Pancreas (tissue), 10 donors: ENCODE measurements at regions not wholly inside any gene's neighbourhood (a gene's known extent, or its start where the extent isn't known, plus 50 kb on each side); places are given as distances from the start of the nearest gene placed in this dataset.
"Not testable (repeated sequence)": the region's sequence is repeated elsewhere in the genome, so short reads cannot be mapped to it uniquely, and the experiment has no call there.

Source experiments
- ATAC-seq, 4 donors: fragments of 200-7000 bp; cut with Tn5 transposase; one replicate each; pipeline versions ENCODE4 v1.8.0 to v1.9.1; 2020; ENCODE audit warnings: mild to moderate bottlenecking in 4 of 4, moderate library complexity in 4 of 4
- DNase-seq, 6 donors: peaks; one replicate each; pipeline ENCODE4 v3.0.0-alpha.2; 2020
- FAIRE-seq: peaks from 2 replicates; lab custom pipeline; 2012; peaks lifted over from hg19 to GRCh38; lab: Jason Lieb, UNC
- H3K27ac ChIP-seq, 4 donors: fragments of 200-600 bp; sonication (generic); 1 replicate in 3 of 4; 2 replicates in 1 of 4; pipeline versions ENCODE4 v1.5.0 to v1.8.0; 2020
- H3K27me3 ChIP-seq, 4 donors: fragments of 200-600 bp; one replicate each; pipeline ENCODE4 v1.8.0; 2021
- H3K36me3 ChIP-seq, 3 donors: fragments of 200-600 bp; sonication (generic) in 1 of 3; one replicate each; pipeline versions ENCODE4 v1.5.0 to v1.8.0; 2020 to 2021
- H3K4me1 ChIP-seq, 3 donors: fragments of 200-600 bp; one replicate each; pipeline ENCODE4 v1.8.0; 2021
- H3K4me3 ChIP-seq, 4 donors: fragments of 200-600 bp; sonication (generic) in 2 of 4; one replicate each; pipeline versions ENCODE4 v1.5.0 to v1.8.0; 2020 to 2021
- H3K9me3 ChIP-seq, 4 donors: fragments of 200-600 bp; one replicate each; pipeline ENCODE4 v1.8.0; 2021
- CTCF ChIP-seq, 4 donors: fragments of 200-600 bp; sonication (generic) in 3 of 4; IDR thresholded peaks; one replicate each; pipeline versions ENCODE4 v1.5.0 to v1.8.0; 2021; ENCODE audit warnings: antibody characterized with exemption in 4 of 4
- WGBS, 2 donors: extraction: QIAGEN DNeasy Blood & Tissue Kit; methylation state at CpG; one replicate each; pipeline ENCODE4 v1.1.7; 2013; 5-methylcytosine and 5-hydroxymethylcytosine counted together
- intact Hi-C, 3 donors: fragments of 100-400 bp; cut with DNase I; formaldehyde crosslinking; loops; one replicate each; pipeline versions ENCODE4 v1.11.1 to v1.14.2; 2022
- donor health status: healthy with polysubstance abuse.
- donor health status: DM: no; HTN: no; CAD: no; lungs with moderate emphysema.
- donor health status: DM: no; HTN: no; CAD: no.
- donor health status: control.
- donor health status: control.
- donor health status: Bipolar disorder and iron deficiency.
- donor health status: DM: yes; HTN: yes; CAD: no.
- donor health status: DM: no; HTN: no; CAD: no.
- donor health status: DM: no; HTN: no; CAD: no.
- donor health status: DM: yes; HTN: yes; CAD: no.

DNA sequence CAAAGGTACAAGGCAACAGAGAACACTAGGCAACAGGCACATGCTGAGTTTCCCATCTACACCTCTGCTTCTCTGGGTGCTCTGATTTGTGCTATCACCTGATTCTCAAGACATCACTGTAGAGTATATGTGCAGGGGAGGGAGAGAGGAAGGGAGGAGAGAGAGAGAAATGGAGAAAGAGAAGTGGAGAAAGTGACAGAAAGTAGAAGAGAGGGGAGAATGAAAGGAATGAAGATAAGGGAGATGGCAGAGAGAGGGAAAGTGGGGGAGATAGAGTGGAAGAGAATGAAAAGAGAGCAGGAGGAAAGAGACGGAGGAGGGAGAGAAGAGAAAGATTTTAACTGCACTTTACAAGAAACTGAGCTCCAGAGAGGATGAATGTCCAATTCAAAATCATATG lies 340.7 kb upstream of the CDH5 start:
- no peak for ATAC-seq
- no peak for FAIRE-seq
- TF ChIP-seq CTCF (IDR thresholded peaks at IDR 0.05): no peak
- no peak for DNase-seq
- no peaks in the 10 kb centered on the region for H3K9me3 ChIP-seq
- no peak overlapping the region for H3K27ac ChIP-seq
- no peak overlapping the region for H3K4me3 ChIP-seq
- no peaks in the 10 kb centered on the region for H3K36me3 ChIP-seq
- intact Hi-C loops: no loop called here
- WGBS, 2 donors: 0% methylated on average over 1 of the region's 1 CpG
- no peaks in the 10 kb centered on the region for H3K4me1 ChIP-seq
- H3K27me3 ChIP-seq: no peaks in the 10 kb centered on the region

- H3K4me1 ChIP-seq, H3K4me3 ChIP-seq, H3K27ac ChIP-seq, H3K9me3 ChIP-seq, intact Hi-C loops, FAIRE-seq, H3K36me3 ChIP-seq, H3K27me3 ChIP-seq, ATAC-seq, DNase-seq: not testable (repeated sequence)
- 43 to 49% methylated on average over 2 of the region's 2 CpGs for WGBS, 2 donors
These were observed 341.9 kb upstream of the CDH5 start for GRCh38 chr16:66024567-66024966.

- Histone ChIP-seq H3K4me3 (no peak overlapping the region), H3K9me3 (no peaks in the 10 kb centered on the region), H3K36me3 (no peaks in the 10 kb centered on the region), H3K27me3 (no peaks in the 10 kb centered on the region), H3K27ac (no peak overlapping the region), H3K4me1 (no peaks in the 10 kb centered on the region)
- FAIRE-seq (no peak), DNase-seq (no peak), ATAC-seq (no peak)
- TF ChIP-seq CTCF (IDR thresholded peaks at IDR 0.05): no peak
- intact Hi-C loops: no loop called here
- WGBS, 2 donors: 42 to 58% methylated on average over 3 of the region's 3 CpGs
These were observed 343.0 kb upstream of the CDH5 start for GRCh38 chr16:66023481-66023880.

DNA sequence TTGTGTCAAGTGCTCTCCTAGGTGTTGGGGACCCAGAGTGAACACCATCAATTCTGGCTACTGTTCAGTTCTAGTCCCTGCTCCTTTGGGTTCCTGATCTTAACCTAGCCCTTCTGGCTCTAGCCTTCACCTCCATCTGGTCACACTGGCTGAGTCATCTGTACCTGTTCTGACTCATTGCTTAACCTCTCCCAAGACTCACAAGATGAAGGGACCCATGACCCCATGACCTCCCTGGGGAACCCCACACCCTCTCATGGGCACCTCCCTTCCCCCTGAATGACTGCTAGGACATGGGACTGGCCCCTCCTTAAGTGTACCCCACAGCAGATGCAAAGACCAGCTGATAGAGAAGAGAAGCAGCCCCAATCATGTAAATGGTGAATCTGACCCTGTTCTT lies 345.8 kb upstream of the CDH5 start:
- Histone ChIP-seq H3K27ac (no peak overlapping the region), H3K27me3 (no peaks in the 10 kb centered on the region), H3K4me1 (no peaks in the 10 kb centered on the region), H3K4me3 (no peak overlapping the region), H3K9me3 (no peaks in the 10 kb centered on the region), H3K36me3 (no peaks in the 10 kb centered on the region)
- DNase-seq: no peak
- no peak for ATAC-seq
- intact Hi-C loops: no loop called here
- TF ChIP-seq CTCF (IDR thresholded peaks at IDR 0.05): no peak
- no peak for FAIRE-seq

DNA sequence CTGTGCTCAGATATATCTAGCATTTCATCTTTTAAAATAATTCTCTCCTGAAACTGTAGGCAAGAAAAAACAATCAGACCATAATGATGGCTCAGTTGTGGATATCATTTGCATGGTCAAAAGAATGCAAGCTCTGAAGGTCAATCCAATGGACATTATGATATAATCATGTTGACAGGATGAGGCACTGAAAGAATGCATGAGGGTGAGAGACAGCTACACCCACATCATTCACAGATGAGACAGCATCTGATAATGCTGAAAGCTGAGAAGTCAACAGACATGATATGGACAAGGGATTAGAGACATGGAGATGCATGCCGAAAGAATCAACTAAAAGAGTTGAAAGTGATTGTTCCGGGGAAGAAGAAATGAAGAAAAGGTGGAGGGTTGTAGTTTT lies 346.4 kb upstream of the CDH5 start:
- H3K4me3 ChIP-seq: no peak overlapping the region

GRCh38 chr16:66019502-66019901 lies 347.0 kb upstream of the CDH5 start:
- ATAC-seq, intact Hi-C loops, DNase-seq, H3K27me3 ChIP-seq, H3K4me1 ChIP-seq, H3K36me3 ChIP-seq, H3K27ac ChIP-seq, H3K4me3 ChIP-seq, FAIRE-seq, H3K9me3 ChIP-seq: not testable (repeated sequence)
- 67 to 80% methylated on average over 3 of the region's 3 CpGs for WGBS, 2 donors

More for the DNA sequence above, 346.4 kb upstream of the CDH5 start:
- ATAC-seq: no peak
- 70 to 86% methylated on average over 2 of the region's 2 CpGs for WGBS, 2 donors
- no peaks in the 10 kb centered on the region for H3K36me3 ChIP-seq
- no peak for FAIRE-seq
- no peaks in the 10 kb centered on the region for H3K4me1 ChIP-seq
- H3K27ac ChIP-seq: no peak overlapping the region
- no peak for DNase-seq
- no peaks in the 10 kb centered on the region for H3K9me3 ChIP-seq
- no peaks in the 10 kb centered on the region for H3K27me3 ChIP-seq
- intact Hi-C loops: no loop called here
- TF ChIP-seq CTCF (IDR thresholded peaks at IDR 0.05): no peak
